GM23248 (cell line): ENCODE measurements at regions not wholly inside any gene's neighbourhood (a gene's known extent, or its start where the extent isn't known, plus 50 kb on each side); places are given as distances from the start of the nearest gene placed in this dataset.

ENCODE experiments used
- EZH2 ChIP-seq: fragments of 200-600 bp; sonication (generic); IDR thresholded peaks from 2 replicates; pipeline ENCODE4 v1.6.1; 2018; ENCODE audit warnings: antibody characterized with exemption, mild to moderate bottlenecking; ENCODE audit not compliant: insufficient read depth, poor library complexity, severe bottlenecking
- EZH2phosphoT487 ChIP-seq: fragments of 200-600 bp; sonication (generic); IDR thresholded peaks from 2 replicates; pipeline ENCODE4 v1.6.1; 2018; ENCODE audit warnings: antibody characterized with exemption, moderate library complexity, mild to moderate bottlenecking, low read depth; ENCODE audit not compliant: insufficient read depth

GRCh38 chr2:145849466-145849865 lies 1329.5 kb upstream of the ZEB2 start:
- TF ChIP-seq EZH2: no peak
- no peak for TF ChIP-seq EZH2phosphoT487
